H9 (cell line): ENCODE measurements at regions not wholly inside any gene's neighbourhood (a gene's known extent, or its start where the extent isn't known, plus 50 kb on each side); places are given as distances from the start of the nearest gene placed in this dataset.

Experiments
- DNase-seq: peaks from one replicate; pipeline ENCODE4 v3.0.0-alpha.2; 2017
- H2AFZ ChIP-seq: one replicate; pipeline ENCODE4 v1.6.1; 2013; ENCODE audit warnings: mild to moderate bottlenecking, low read length, control low read depth, moderate library complexity
- H2AK5ac ChIP-seq: 2 replicates; pipeline ENCODE4 v1.6.1; 2013; ENCODE audit warnings: low read length, control low read depth, mixed read lengths; ENCODE audit not compliant: insufficient read length
- H2BK120ac ChIP-seq: one replicate; pipeline ENCODE4 v1.6.1; 2013; ENCODE audit warnings: low read depth, mild to moderate bottlenecking, low read length, control low read depth, inconsistent platforms; ENCODE audit not compliant: poor library complexity, severe bottlenecking
- H2BK12ac ChIP-seq: 2 replicates; pipeline ENCODE4 v1.6.1; 2013; ENCODE audit warnings: low read length, control low read depth, mixed read lengths, low read depth; ENCODE audit not compliant: insufficient read length
- H2BK15ac ChIP-seq: 2 replicates; pipeline ENCODE4 v1.6.1; 2013; ENCODE audit warnings: low read depth, low read length, control low read depth
- H2BK20ac ChIP-seq: one replicate; pipeline ENCODE4 v1.6.1; 2013; ENCODE audit warnings: low read depth, mild to moderate bottlenecking, low read length, control low read depth, inconsistent platforms; ENCODE audit not compliant: poor library complexity, severe bottlenecking
- H2BK5ac ChIP-seq: 2 replicates; pipeline ENCODE4 v1.6.1; 2013; ENCODE audit warnings: low read length, control low read depth, mixed read lengths; ENCODE audit not compliant: insufficient read length
- H3K14ac ChIP-seq: 2 replicates; pipeline ENCODE4 v1.6.1; 2013; ENCODE audit warnings: low read length, control low read depth; ENCODE audit not compliant: insufficient read depth
- H3K18ac ChIP-seq: 2 replicates; pipeline ENCODE4 v1.6.1; 2013; ENCODE audit warnings: low read depth, mild to moderate bottlenecking, mixed read lengths, low read length, control low read depth; ENCODE audit not compliant: insufficient read length
- H3K23ac ChIP-seq: 2 replicates; pipeline ENCODE4 v1.6.1; 2013; ENCODE audit warnings: low read length, control low read depth, mixed read lengths, low read depth; ENCODE audit not compliant: insufficient read length
- H3K23me2 ChIP-seq: 2 replicates; pipeline ENCODE4 v1.6.1; 2013; ENCODE audit warnings: low read depth, mild to moderate bottlenecking, mixed read lengths, low read length, control low read depth; ENCODE audit not compliant: insufficient read length, poor library complexity, severe bottlenecking
- H3K27ac ChIP-seq: 2 replicates; pipeline ENCODE4 v1.5.1; 2013; ENCODE audit warnings: low read length, control low read depth, mixed read lengths, low read depth; ENCODE audit not compliant: insufficient read length
- H3K27me3 ChIP-seq: 2 replicates; pipeline ENCODE4 v1.6.1; 2013; ENCODE audit warnings: low read length, control low read depth, inconsistent platforms; ENCODE audit not compliant: insufficient read depth
- H3K4ac ChIP-seq: 2 replicates; pipeline ENCODE4 v1.6.1; 2013; ENCODE audit warnings: low read depth, mild to moderate bottlenecking, control low read depth, inconsistent platforms, low read length, moderate library complexity
- H3K4me1 ChIP-seq: 2 replicates; pipeline ENCODE4 v1.6.1; 2013; ENCODE audit warnings: low read length, control low read depth, inconsistent platforms; ENCODE audit not compliant: insufficient read depth
- H3K4me2 ChIP-seq: 2 replicates; pipeline ENCODE4 v1.6.1; 2013; ENCODE audit warnings: low read length, control low read depth, mixed read lengths; ENCODE audit not compliant: insufficient read length, insufficient read depth
- H3K56ac ChIP-seq: 2 replicates; pipeline ENCODE4 v1.6.1; 2013; ENCODE audit warnings: low read depth, mild to moderate bottlenecking, mixed read lengths, low read length, control low read depth; ENCODE audit not compliant: insufficient read length
- H3K79me1 ChIP-seq: 2 replicates; pipeline ENCODE4 v1.6.1; 2013; ENCODE audit warnings: low read depth, mild to moderate bottlenecking, moderate library complexity, low read length, control low read depth, inconsistent platforms; ENCODE audit not compliant: insufficient read depth, poor library complexity, severe bottlenecking
- H3K79me2 ChIP-seq: 2 replicates; pipeline ENCODE4 v1.6.1; 2013; ENCODE audit warnings: low read length, control low read depth, inconsistent platforms; ENCODE audit not compliant: insufficient read depth
- H3K9ac ChIP-seq: 2 replicates; pipeline ENCODE4 v1.6.1; 2013; ENCODE audit warnings: low read length, control low read depth, mixed read lengths; ENCODE audit not compliant: insufficient read length; ENCODE audit errors: extremely low read depth
- H3K9me3 ChIP-seq: one replicate; pipeline ENCODE4 v1.6.1; 2013; ENCODE audit warnings: low read depth, low read length, inconsistent platforms; ENCODE audit not compliant: control insufficient read depth
- H3T11ph ChIP-seq: one replicate; pipeline ENCODE4 v1.6.1; 2013; ENCODE audit warnings: mild to moderate bottlenecking, low read length, control low read depth, inconsistent platforms
- H4K20me1 ChIP-seq: one replicate; pipeline ENCODE4 v1.6.1; 2013; ENCODE audit not compliant: control insufficient read depth, insufficient read length, insufficient read depth
- H4K5ac ChIP-seq: 2 replicates; pipeline ENCODE4 v1.6.1; 2013; ENCODE audit warnings: low read depth, mild to moderate bottlenecking, mixed read lengths, low read length, control low read depth; ENCODE audit not compliant: insufficient read length
- H4K8ac ChIP-seq: replicated peaks from 2 replicates; pipeline ENCODE4 v1.6.1; 2013; ENCODE audit warnings: low read length, control low read depth, mixed read lengths, low read depth; ENCODE audit not compliant: insufficient read length
- H4K91ac ChIP-seq: 2 replicates; pipeline ENCODE4 v1.6.1; 2013; ENCODE audit warnings: low read depth, mild to moderate bottlenecking, moderate library complexity, mixed read lengths, low read length, control low read depth; ENCODE audit not compliant: insufficient read length
- H3K27ac Mint-ChIP-seq, 3 experiments: 2 replicates in 2 of 3; 3 replicates in 1 of 3; pipeline ENCODE4 v1.8.0; 2020 to 2021; ENCODE audit warnings: mixed read lengths in 3 of 3, mild to moderate bottlenecking in 1 of 3, moderate library complexity in 1 of 3
- H3K27me3 Mint-ChIP-seq: 2 replicates; pipeline ENCODE4 v1.8.0; 2021; ENCODE audit warnings: low read depth, mild to moderate bottlenecking, moderate library complexity, mixed read lengths
- H3K36me3 Mint-ChIP-seq, 3 experiments: 2 replicates in 2 of 3; 3 replicates in 1 of 3; pipeline ENCODE4 v1.8.0; 2020 to 2021; ENCODE audit warnings: low read depth in 3 of 3, mixed read lengths in 3 of 3; ENCODE audit not compliant: insufficient read depth in 1 of 3
- H3K4me1 Mint-ChIP-seq, 2 experiments: 2 replicates each; pipeline ENCODE4 v1.8.0; 2020; ENCODE audit warnings: mixed read lengths in 2 of 2
- H3K4me3 Mint-ChIP-seq, 2 experiments: 2 replicates in 1 of 2; 3 replicates in 1 of 2; pipeline ENCODE4 v1.8.0; 2020 to 2021; ENCODE audit warnings: mild to moderate bottlenecking in 2 of 2, mixed read lengths in 2 of 2, moderate library complexity in 1 of 2
- H3K9me3 Mint-ChIP-seq, 2 experiments: 2 replicates in 1 of 2; 3 replicates in 1 of 2; pipeline ENCODE4 v1.8.0; 2020; ENCODE audit warnings: mild to moderate bottlenecking in 2 of 2, mixed read lengths in 2 of 2, moderate library complexity in 1 of 2
- WGBS: extraction: QIAGEN DNeasy Blood & Tissue Kit; methylation state at CpG from one replicate; pipeline ENCODE4 v1.1.7; 2013; ENCODE audit warnings: missing lambda C conversion rate, low lambda C conversion rate, mixed read lengths; ENCODE audit not compliant: insufficient read length; ENCODE audit errors: extremely low coverage; 5-methylcytosine and 5-hydroxymethylcytosine counted together
- TF ChIP-seq, protein P1 (sequence below): fragments of 200-600 bp; sonication (generic); conservative IDR thresholded peaks from 3 replicates; pipeline ENCODE4 v1.8.0; 2021; ENCODE audit warnings: antibody characterized with exemption, mild to moderate bottlenecking

GRCh38 chr1:216905781-216906180, 182.6 kb upstream of the ESRRG start:
- no peak overlapping the region for H2BK15ac ChIP-seq
- H3K9ac ChIP-seq, result no peak overlapping the region
- no peak overlapping the region for H3K56ac ChIP-seq
- H3K79me2 ChIP-seq, result no peaks in the 10 kb centered on the region
- H2BK5ac ChIP-seq, result no peak overlapping the region
- Mint-ChIP-seq H3K4me3 (no peak overlapping the region), H3K27ac (no peak overlapping the region), H3K27me3 (no peaks in the 10 kb centered on the region), H3K4me1 (peaks cover 6 to 9% of the 10 kb centered on the region in 2 experiments), H3K36me3 (no peaks in the 10 kb centered on the region), H3K9me3 (no peaks in the 10 kb centered on the region)
- no peaks in the 10 kb centered on the region for H4K20me1 ChIP-seq
- H2AK5ac ChIP-seq, result no peak overlapping the region
- H3K27me3 ChIP-seq, result no peaks in the 10 kb centered on the region
- no peak overlapping the region for H4K5ac ChIP-seq
- H2BK12ac ChIP-seq, result no peak overlapping the region
- no peaks in the 10 kb centered on the region for H3K23me2 ChIP-seq
- no peak overlapping the region for H4K8ac ChIP-seq
- H3K4me2 ChIP-seq, result no peak overlapping the region
- H2BK20ac ChIP-seq, result no peak overlapping the region
- no peak overlapping the region for H3T11ph ChIP-seq
- no CpG with 5 or more reads among the region's 4 CpGs for WGBS
- TF ChIP-seq, protein P1, sequence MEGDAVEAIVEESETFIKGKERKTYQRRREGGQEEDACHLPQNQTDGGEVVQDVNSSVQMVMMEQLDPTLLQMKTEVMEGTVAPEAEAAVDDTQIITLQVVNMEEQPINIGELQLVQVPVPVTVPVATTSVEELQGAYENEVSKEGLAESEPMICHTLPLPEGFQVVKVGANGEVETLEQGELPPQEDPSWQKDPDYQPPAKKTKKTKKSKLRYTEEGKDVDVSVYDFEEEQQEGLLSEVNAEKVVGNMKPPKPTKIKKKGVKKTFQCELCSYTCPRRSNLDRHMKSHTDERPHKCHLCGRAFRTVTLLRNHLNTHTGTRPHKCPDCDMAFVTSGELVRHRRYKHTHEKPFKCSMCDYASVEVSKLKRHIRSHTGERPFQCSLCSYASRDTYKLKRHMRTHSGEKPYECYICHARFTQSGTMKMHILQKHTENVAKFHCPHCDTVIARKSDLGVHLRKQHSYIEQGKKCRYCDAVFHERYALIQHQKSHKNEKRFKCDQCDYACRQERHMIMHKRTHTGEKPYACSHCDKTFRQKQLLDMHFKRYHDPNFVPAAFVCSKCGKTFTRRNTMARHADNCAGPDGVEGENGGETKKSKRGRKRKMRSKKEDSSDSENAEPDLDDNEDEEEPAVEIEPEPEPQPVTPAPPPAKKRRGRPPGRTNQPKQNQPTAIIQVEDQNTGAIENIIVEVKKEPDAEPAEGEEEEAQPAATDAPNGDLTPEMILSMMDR, result no peak
- H3K18ac ChIP-seq, result no peak overlapping the region
- no peak for DNase-seq
- H4K91ac ChIP-seq, result no peak overlapping the region
- H3K4me1 ChIP-seq, result no peaks in the 10 kb centered on the region
- H3K23ac ChIP-seq, result no peak overlapping the region
- no peaks in the 10 kb centered on the region for H3K79me1 ChIP-seq
- no peak overlapping the region for H2BK120ac ChIP-seq
- H3K9me3 ChIP-seq, result no peaks in the 10 kb centered on the region
- H3K4ac ChIP-seq, result no peak overlapping the region
- H2AFZ ChIP-seq, result no peak overlapping the region
- H3K14ac ChIP-seq, result no peak overlapping the region
- H3K27ac ChIP-seq, result no peak overlapping the region
